ENCODE measurements at regions not wholly inside any gene's neighbourhood (a gene's known extent, or its start where the extent isn't known, plus 50 kb on each side); places are given as distances from the start of the nearest gene placed in this dataset.
A peak's percentile ranks its signal among the peaks of the same experiment; 100 is the strongest.

DNA sequence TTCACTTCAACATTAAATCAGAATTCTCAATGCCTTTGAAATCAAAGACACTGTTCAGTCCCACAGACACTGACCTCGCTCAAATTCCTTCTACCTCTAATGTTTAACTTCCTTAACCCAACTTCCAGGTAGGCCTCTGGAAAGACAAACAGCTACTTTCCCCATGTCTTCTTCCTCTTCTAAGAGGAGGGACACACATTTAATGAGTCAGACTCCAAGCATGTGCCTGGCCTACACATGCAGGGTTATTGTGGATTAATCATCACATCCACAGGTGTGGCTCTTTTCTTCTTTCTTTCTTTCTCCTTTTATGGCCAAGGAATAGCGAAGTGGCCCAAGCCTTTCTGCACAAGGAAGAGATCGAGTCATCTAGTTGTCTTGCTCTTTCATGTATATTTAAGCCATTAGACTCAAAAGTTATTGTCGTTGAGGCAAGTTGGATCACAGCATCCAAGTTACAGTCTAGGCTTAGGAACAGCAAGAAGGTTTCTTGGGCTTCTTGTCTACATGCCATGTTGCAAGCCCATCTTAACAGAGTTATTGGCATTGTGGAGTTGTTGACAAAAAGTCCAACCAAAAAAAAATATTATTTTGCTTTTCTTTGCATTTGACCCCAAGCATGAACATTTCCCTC is 387.8 kb downstream of the IRS1 start (continued):
- no peak for TF ChIP-seq ZNF335 (CRISPR knock-in tag; IDR thresholded peaks at IDR 0.05)
- no peak for TF ChIP-seq SP1 (IDR thresholded peaks at IDR 0.05)
- no peak for TF ChIP-seq SP1 (CRISPR knock-in tag; IDR thresholded peaks at IDR 0.05)
- no peak for TF ChIP-seq ZNF780A (CRISPR knock-in tag; IDR thresholded peaks at IDR 0.05)
- TF ChIP-seq HDAC2 (CRISPR knock-in tag; IDR thresholded peaks at IDR 0.05): peak; percentile 66
- TF ChIP-seq BORCS8-MEF2B (CRISPR knock-in tag; IDR thresholded peaks at IDR 0.05): no peak
- TF ChIP-seq, protein P1, sequence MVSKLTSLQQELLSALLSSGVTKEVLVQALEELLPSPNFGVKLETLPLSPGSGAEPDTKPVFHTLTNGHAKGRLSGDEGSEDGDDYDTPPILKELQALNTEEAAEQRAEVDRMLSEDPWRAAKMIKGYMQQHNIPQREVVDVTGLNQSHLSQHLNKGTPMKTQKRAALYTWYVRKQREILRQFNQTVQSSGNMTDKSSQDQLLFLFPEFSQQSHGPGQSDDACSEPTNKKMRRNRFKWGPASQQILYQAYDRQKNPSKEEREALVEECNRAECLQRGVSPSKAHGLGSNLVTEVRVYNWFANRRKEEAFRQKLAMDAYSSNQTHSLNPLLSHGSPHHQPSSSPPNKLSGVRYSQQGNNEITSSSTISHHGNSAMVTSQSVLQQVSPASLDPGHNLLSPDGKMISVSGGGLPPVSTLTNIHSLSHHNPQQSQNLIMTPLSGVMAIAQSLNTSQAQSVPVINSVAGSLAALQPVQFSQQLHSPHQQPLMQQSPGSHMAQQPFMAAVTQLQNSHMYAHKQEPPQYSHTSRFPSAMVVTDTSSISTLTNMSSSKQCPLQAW (CRISPR knock-in tag; IDR thresholded peaks at IDR 0.05): peak; percentile 12; the same call in 1 of the 2 replicates
- TF ChIP-seq, protein P2, sequence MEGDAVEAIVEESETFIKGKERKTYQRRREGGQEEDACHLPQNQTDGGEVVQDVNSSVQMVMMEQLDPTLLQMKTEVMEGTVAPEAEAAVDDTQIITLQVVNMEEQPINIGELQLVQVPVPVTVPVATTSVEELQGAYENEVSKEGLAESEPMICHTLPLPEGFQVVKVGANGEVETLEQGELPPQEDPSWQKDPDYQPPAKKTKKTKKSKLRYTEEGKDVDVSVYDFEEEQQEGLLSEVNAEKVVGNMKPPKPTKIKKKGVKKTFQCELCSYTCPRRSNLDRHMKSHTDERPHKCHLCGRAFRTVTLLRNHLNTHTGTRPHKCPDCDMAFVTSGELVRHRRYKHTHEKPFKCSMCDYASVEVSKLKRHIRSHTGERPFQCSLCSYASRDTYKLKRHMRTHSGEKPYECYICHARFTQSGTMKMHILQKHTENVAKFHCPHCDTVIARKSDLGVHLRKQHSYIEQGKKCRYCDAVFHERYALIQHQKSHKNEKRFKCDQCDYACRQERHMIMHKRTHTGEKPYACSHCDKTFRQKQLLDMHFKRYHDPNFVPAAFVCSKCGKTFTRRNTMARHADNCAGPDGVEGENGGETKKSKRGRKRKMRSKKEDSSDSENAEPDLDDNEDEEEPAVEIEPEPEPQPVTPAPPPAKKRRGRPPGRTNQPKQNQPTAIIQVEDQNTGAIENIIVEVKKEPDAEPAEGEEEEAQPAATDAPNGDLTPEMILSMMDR (CRISPR knock-in tag; IDR thresholded peaks at IDR 0.05): no peak
- TF ChIP-seq ZNF101 (CRISPR knock-in tag; IDR thresholded peaks at IDR 0.05; ENCODE audit: borderline replicate concordance, low read depth): no peak
- TF ChIP-seq, protein P3, sequence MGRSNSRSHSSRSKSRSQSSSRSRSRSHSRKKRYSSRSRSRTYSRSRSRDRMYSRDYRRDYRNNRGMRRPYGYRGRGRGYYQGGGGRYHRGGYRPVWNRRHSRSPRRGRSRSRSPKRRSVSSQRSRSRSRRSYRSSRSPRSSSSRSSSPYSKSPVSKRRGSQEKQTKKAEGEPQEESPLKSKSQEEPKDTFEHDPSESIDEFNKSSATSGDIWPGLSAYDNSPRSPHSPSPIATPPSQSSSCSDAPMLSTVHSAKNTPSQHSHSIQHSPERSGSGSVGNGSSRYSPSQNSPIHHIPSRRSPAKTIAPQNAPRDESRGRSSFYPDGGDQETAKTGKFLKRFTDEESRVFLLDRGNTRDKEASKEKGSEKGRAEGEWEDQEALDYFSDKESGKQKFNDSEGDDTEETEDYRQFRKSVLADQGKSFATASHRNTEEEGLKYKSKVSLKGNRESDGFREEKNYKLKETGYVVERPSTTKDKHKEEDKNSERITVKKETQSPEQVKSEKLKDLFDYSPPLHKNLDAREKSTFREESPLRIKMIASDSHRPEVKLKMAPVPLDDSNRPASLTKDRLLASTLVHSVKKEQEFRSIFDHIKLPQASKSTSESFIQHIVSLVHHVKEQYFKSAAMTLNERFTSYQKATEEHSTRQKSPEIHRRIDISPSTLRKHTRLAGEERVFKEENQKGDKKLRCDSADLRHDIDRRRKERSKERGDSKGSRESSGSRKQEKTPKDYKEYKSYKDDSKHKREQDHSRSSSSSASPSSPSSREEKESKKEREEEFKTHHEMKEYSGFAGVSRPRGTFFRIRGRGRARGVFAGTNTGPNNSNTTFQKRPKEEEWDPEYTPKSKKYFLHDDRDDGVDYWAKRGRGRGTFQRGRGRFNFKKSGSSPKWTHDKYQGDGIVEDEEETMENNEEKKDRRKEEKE (IDR thresholded peaks at IDR 0.05): no peak
- TF ChIP-seq CCDC6 (CRISPR knock-in tag; IDR thresholded peaks at IDR 0.05): no peak
- no peak for TF ChIP-seq HHEX (CRISPR knock-in tag; IDR thresholded peaks at IDR 0.05)
- TF ChIP-seq CC2D1A (CRISPR knock-in tag; IDR thresholded peaks at IDR 0.05): no peak
- TF ChIP-seq, protein P4, sequence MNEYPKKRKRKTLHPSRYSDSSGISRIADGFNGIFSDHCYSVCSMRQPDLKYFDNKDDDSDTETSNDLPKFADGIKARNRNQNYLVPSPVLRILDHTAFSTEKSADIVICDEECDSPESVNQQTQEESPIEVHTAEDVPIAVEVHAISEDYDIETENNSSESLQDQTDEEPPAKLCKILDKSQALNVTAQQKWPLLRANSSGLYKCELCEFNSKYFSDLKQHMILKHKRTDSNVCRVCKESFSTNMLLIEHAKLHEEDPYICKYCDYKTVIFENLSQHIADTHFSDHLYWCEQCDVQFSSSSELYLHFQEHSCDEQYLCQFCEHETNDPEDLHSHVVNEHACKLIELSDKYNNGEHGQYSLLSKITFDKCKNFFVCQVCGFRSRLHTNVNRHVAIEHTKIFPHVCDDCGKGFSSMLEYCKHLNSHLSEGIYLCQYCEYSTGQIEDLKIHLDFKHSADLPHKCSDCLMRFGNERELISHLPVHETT (CRISPR knock-in tag; conservative IDR thresholded peaks at IDR 0.05): no peak
- TF ChIP-seq SKI (IDR thresholded peaks at IDR 0.05; ENCODE audit: partially characterized antibody): no peak
- TF ChIP-seq, protein P5, sequence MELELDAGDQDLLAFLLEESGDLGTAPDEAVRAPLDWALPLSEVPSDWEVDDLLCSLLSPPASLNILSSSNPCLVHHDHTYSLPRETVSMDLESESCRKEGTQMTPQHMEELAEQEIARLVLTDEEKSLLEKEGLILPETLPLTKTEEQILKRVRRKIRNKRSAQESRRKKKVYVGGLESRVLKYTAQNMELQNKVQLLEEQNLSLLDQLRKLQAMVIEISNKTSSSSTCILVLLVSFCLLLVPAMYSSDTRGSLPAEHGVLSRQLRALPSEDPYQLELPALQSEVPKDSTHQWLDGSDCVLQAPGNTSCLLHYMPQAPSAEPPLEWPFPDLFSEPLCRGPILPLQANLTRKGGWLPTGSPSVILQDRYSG (CRISPR knock-in tag; IDR thresholded peaks at IDR 0.05): no peak
- TF ChIP-seq ONECUT2 (CRISPR knock-in tag; IDR thresholded peaks at IDR 0.05): no peak
- TF ChIP-seq ZNF225 (CRISPR knock-in tag; IDR thresholded peaks at IDR 0.05): no peak
